ENCODE measurements at regions not wholly inside any gene's neighbourhood (a gene's known extent, or its start where the extent isn't known, plus 50 kb on each side); places are given as distances from the start of the nearest gene placed in this dataset.

DNA sequence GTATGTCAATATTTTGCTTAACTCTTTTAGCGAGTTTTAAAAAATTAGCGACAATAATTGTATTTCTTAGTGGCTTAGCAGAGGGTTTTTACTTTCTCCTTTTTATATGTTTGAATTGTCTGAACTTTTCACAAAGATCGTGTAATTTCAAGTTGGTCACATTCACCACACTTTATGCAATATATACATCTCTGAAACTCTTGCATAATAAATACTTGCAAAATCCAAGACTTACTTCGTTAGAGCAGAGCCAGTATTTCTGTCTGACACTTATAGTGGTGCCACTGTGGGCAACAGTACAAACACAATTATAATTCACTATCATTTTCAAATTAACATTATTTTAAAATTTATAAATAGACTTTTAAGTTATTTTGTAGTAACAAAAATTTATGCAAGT, 62.0 kb downstream of the SUCNR1 start:
- DNase-seq: no peak

DNA sequence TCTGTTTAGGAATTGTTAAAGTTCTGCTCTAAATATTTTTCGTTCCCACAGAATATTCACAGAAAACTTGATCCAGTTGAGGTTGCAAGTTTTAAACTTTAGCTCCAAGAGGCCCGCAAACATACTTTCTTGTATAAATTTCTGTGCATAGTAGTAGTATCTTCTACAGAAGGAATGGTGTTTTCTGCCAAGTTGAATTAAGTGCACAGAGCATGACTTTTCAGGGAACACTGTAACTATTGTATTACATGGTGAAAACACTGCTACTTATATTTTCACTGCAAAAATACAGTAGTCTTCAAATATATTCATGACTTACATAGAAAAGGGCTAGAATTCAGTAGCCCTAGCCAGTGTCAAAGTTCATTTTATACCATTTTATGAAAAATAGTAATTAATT, 67.0 kb downstream of the SUCNR1 start:
- DNase-seq: no peak

- no peak for DNase-seq
Observed at GRCh38 chr3:151943539-151943938, 70.1 kb downstream of the SUCNR1 start.

GRCh38 chr3:151944356-151944755, 70.9 kb downstream of the SUCNR1 start:
- DNase-seq: no peak

GRCh38 chr3:151946606-151947005, 73.2 kb downstream of the SUCNR1 start:
- no peak for DNase-seq

DNA sequence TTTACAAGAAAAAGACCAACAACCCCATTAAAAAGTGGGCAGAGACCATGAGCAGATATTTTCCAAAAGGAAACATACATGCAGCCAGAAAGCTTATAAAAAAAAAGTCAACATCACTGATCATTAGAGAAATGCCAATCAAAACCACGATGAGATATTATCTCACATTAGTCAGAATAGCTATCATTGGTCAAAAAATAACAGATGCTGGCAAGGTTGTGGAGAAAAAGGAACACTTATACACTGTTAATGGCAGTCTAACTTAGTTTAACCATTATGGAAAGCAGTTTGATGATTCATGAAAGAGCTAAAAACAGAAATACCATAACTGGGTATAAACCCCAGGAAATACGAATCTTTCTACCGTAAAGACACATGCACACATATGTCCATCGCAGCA, 76.3 kb downstream of the SUCNR1 start:
- DNase-seq: no peak

DNA sequence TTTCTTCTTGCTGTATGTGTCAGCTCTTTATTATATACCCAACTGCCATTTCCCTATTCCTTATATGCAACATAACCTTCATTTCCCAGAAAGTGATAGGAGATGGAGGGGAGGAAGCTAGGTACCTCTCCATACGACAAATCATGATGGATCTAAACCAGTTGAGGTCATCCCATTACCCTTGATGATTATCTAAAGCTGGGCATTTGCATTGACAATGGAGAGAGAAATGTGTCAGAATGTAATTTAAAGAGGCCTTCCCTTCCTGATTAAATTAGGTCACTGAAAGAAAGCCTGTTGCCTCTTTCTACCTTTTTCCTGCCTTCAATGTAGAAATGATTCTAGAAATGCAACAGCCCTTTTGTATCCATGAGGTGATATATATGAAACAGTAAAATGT, 81.9 kb downstream of the SUCNR1 start:
- no peak for DNase-seq

DNA sequence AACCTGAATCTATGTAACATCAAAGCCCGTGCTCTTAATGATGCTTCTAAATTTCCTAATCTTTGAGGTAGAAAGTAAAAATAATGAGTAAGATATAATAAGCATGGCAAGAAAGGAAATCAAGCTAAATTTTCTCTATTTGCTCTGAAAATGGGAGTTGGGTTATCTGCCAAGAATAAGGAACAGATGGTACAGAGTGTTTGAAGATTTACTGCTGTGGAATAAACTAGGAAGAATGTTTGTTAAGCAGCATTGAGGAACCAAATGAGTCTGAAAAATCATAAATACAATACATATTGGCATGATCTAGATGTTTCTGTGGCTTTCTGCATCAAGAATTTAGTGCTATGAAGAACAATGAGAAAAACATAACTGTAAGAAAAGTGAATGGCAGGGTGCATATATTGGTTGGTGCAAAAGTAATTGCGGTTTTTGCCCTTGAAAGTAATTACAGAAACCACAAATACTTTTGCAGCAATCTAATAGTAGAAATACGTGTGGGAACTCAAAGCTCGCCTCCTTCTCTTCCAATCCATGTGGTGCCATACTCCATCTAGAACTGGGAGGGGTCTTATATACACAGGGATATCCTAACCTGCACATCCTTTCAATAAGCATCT, 87.6 kb downstream of the SUCNR1 start:
- DNase-seq: no peak

DNA sequence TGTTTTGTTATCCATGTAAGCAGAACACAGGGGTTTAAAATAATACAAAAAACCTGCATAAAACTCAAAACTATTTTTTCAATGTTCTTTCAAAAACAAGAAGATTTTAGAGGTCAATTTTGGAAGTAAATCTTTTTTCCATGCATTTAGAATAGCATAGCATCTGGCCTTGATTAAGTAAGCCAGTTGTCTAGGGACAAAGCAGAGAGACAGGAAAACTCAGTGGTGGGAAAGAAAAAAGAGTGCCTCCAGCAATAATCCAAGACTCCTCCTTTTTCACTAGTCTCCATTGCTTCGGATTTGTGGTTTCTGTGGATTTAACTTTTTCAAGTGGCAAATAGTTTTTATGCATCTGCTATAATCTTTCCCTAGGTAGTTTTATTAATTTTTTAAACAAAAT, 88.9 kb downstream of the SUCNR1 start:
- no peak for DNase-seq

DNA sequence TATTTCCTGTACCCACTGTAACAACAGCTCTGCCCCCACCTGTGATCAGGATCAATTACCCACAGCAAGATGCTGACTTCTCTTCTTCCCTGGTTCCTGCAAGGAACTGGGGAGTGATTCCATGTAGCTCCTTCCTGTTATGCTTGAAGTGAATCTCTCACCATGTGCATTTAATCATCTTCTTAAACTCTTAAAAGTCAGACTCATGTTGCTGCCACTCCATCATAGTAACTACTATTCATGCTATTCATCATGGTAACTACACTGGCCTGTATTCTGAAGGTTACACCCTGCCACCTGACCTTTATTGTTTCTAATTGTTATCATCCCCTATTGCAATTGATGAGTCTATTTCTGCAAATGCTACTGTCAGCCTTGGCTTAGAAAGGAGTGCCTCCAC, 89.5 kb downstream of the SUCNR1 start:
- DNase-seq: no peak

- no peak for DNase-seq
Observed at GRCh38 chr3:151964743-151965142, 91.3 kb downstream of the SUCNR1 start.

GRCh38 chr3:151969026-151969642, 95.7 kb downstream of the SUCNR1 start:
- no peak for DNase-seq

DNA sequence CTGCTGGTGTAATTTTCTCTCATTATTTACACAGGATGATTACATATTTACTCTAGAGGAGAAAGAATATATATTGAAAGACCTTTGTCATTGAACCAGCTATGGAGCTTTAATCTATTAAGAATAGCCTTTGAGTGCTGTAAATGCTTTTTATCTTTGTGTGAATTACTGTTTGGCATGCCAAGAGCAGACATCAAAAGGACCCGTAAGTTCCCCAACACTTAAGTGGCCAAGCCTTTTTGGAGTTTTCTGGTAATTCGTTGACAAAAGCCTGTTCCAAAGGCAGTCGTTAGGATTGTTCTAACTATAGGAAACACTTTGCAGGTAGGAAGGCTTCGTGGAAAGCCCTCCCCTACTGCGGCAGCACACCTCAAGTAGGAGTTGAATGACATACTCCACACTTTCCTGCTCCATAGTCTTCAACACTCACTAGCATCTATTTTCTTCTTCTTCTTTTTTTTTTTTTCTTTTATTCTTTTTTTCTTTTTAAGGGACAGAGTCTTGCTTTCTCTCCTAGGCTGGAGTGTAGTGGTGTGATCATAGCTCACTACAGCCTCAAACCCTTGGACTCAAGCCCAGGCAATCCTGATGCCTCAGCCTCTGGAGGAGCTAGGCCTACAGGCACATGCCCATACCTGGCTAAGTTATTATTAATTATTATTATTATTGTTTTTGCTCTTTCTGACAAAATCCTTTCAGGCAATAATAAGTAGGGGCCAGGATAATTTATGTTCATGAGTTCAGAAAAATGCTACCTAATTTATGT, 98.6 kb downstream of the SUCNR1 start:
- no peak for DNase-seq

DNA sequence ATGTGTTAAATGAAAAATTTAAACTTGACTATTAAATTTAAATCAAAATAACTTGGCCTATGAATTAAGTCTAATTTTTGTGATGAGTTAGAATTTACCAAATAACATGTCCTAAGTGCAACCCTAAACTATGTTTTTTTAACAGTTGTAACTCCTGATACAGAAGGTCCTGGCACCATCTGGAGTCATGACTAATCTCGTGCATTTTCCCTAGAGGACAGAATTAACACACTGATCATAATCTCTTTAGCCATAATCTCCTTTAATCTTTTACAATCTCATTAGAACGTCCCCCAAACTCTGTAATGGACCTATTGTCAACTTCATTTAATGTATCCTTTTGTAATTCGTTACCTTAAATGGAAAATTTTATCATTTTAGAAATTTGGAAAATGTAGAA, 100.6 kb downstream of the SUCNR1 start:
- DNase-seq: no peak

DNA sequence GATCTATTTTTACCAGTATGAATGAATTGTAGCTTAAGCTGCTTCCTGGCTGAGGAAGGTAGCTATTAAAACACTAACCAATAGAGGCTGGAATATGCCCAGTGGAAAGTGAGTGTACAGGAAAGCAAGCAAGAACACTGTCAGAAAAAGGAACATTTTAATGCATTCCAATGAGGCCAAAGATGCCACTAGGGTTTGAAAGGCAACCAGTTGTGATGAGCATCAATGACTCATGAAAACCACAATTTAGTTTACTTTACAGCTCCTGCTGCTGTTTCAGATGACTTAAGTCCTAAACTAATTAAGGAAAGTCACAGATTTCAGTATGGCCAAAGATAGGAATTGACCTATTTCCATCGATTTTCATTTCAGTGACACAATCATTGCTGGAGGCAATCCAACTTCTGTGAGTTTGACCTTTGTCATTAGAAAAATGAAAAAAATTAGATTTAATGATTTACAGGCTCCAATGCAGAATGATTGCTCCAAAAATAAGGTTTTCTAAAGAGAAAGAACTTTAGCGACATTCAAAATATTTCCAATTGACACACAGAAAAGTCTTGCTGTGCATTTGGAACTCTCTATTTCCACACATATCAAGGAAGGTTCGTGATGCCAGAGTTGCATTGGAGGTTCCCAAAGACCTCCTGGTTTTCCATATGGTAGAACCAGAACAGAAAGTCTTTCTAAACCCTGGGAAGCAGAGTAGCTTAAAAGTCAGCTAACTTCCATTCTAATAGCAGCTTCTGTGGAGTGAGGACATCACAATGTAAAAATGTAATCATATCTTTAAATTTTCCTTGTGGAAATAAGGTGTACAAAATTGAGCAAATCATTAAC, 103.0 kb downstream of the SUCNR1 start:
- no peak for DNase-seq

GRCh38 chr3:151979906-151980305, 106.5 kb downstream of the SUCNR1 start:
- DNase-seq: no peak

DNA sequence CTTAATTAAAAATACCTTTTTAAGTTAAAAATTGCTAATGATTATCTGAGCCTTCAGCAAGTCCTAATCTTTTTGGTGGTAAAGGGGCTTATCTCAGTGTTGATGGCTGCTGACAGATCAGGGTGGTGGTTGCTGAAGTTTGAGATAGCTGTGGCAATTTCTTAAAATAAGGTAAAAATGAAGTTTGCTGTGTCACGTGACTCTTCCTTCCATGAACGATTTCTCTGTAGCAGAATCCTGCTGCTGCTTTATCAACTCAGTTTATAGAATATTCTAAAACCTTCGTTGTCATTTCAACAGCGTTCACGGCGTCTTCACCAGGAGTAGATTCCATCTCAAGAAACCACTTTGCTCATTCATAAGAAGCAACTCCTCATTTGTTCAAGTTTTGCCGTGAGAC, 110.1 kb downstream of the SUCNR1 start:
- DNase-seq: no peak

DNA sequence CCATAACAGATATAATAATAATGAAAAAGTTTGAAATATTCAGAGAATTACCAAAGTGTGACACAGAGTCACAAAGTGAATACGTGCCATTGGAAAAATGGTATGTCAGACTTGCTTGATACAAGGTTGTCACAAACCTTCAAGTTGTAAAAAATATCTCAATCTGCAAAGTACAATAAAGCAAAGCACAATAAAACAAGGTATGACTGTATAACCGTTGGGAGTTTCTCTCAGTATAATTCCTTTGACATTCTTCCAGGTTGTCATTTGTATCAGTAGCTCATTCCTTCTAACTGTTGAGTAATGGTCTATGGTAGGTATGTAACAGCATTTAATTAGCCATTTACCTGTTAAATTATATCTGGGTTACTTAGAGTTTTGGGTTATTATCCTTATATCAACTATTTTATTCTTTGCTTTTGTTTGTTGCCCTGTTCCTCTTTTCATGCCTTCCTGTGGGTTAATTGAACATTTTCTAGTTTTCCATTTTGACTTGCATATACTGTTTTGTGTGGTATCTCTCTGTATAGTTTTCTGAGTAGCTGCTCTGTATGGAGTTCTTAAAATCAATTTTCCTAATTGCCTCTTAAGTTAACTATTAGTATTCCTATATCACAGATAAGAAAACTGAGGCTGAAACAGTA, 112.5 kb downstream of the SUCNR1 start:
- no peak for DNase-seq

DNA sequence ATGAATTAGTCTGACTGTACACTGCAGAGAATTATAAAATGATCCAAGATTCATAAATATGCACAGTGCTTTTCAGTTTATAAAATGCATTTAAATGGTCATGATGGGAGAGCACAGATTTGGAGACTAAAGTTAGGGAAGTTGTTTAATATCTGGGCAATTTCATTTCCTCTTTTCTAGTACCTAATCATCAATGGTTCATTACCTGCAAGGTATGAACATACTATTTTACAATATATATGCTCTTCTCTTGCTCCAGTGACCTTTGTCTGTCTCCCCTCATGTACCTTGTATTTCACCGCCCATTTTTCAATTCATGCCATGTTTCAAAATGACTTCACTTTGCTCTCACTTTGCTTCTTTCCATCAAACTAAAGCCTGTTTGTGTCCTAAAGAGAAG, 114.5 kb downstream of the SUCNR1 start:
- no peak for DNase-seq

GRCh38 chr3:151989621-151990020, 116.2 kb downstream of the SUCNR1 start:
- no peak for DNase-seq

DNA sequence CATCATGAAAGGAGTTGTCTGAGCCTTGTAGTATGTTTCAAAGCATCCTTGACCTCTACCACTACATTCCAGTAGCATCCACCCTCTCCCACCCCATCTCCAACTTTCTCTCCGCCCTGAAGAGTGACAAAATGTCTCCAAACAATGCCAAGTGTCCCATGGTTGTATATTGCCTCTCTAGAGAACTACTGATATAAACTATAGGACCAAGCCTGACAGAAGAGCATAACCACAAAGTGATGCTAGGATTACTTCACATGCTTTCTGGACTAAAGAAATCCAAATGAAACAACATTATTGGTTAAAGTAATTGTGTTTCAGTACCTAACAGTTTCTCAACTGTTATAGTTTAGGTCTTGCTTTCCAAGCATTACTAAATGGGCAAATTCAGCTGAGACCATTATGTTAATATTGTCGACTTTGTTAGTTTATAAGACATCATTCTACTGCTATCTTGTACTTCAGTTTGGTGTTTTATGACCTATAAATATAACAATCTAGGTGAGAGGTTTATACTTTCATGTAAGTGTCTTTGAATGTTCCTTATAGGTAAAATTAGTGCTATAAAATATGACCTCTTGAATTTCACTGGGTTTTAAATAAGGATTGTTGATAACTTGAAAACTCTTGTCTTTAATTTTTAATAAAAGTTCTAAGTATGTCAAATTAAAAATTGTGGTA, 117.4 kb downstream of the SUCNR1 start:
- DNase-seq: no peak

DNA sequence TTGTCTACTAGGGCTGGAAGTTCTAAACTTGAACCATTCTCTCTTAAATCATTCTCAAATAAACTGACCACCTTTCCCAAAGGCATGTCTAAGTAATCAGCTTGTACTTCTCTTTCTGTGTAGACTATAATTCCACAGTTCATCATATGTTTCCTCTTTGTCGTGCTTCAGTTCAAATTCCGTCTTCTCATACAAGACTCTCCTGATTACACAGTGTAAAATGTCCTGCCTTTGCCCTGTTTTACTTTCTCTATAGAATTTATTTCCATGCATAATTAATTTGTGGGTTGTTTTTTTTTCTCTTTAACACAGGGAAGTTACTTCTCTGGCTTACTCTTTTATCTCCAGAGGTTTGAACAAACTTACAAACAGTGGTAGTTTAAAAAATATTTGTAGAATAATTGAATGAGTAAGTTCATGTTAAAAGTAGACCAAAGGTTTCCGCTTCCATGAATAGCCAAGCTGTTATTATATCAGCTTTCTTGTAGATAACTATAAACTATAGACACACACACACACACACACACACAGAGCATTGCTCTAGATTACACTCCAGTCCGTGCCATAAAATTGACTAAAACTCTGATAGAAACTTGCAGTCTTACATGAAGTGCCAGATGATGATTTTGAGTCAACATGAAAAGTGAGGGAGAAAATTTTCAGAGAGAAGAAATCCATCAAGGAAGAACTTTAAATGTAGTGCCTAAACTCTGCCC, 119.0 kb downstream of the SUCNR1 start:
- DNase-seq: no peak
